ENCODE measurements at regions not wholly inside any gene's neighbourhood (a gene's known extent, or its start where the extent isn't known, plus 50 kb on each side); places are given as distances from the start of the nearest gene placed in this dataset.

DNA sequence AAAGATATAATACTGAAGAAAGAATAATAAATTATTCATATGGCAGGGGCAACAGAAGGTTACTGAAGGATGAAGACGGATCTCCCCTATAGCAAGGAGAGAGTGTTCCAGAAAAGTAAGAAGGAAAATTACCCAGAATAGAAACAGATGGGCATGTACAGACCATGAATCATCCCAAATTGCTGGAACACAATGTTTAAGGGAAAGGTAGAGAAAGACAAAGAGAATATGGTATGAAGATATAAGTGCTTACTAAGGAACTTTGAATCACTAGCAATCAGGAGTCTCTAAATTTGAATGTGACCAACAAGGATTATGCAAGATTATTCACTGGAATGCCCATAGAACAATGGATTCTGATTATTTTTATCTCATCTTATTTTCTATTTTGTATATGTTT, 375.4 kb downstream of the COL11A1 start:
- TF ChIP-seq, protein P1, sequence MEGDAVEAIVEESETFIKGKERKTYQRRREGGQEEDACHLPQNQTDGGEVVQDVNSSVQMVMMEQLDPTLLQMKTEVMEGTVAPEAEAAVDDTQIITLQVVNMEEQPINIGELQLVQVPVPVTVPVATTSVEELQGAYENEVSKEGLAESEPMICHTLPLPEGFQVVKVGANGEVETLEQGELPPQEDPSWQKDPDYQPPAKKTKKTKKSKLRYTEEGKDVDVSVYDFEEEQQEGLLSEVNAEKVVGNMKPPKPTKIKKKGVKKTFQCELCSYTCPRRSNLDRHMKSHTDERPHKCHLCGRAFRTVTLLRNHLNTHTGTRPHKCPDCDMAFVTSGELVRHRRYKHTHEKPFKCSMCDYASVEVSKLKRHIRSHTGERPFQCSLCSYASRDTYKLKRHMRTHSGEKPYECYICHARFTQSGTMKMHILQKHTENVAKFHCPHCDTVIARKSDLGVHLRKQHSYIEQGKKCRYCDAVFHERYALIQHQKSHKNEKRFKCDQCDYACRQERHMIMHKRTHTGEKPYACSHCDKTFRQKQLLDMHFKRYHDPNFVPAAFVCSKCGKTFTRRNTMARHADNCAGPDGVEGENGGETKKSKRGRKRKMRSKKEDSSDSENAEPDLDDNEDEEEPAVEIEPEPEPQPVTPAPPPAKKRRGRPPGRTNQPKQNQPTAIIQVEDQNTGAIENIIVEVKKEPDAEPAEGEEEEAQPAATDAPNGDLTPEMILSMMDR (conservative IDR thresholded peaks at IDR 0.05) = no peak
- CTCF ChIA-PET = no interaction called here
- no peaks in the 10 kb centered on the region for H3K4me1 ChIP-seq (replicated peaks; ENCODE audit: insufficient read depth)

DNA sequence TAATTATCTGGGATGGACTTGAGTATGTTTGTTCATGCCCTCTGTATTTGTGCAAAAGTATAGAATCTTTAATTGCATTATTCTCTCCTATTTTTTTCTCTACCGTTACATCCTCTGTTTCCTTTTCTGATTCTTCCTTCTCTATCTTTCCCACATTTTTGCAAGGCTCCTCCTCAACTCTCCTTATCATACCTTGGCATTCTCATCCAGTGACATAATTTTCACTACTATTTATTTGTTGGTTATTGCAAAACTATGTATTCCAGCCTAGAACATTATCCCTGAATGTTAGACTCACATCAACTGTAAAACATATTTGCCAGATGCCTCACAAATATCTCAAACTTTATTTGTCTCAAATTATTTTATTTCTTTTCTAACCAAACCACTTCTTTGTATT, 381.9 kb downstream of the COL11A1 start:
- ChIA-PET POLR2A (ENCODE audit: unreplicated experiment) (no interaction called here), CTCF (no interaction called here)
- no peaks in the 10 kb centered on the region for H3K79me2 ChIP-seq (ENCODE audit: low read depth)

More for the DNA sequence above, 375.4 kb downstream of the COL11A1 start:
- H3K79me2 ChIP-seq (ENCODE audit: low read depth) = no peaks in the 10 kb centered on the region
- no peaks in the 10 kb centered on the region for H3K9me3 ChIP-seq (ENCODE audit: insufficient read depth, low read depth)
- intact Hi-C loops (cut with micrococcal nuclease; ENCODE audit: unreplicated experiment) = no loop called here
- 0 out of 2 replicates have a peak, but pooled peaks cover 6% of the 10 kb centered on the region for H3K9me2 ChIP-seq (ENCODE audit: insufficient read depth)
- no peak for DNase-seq
- no peaks in the 10 kb centered on the region for H3K27me3 ChIP-seq (ENCODE audit: insufficient read depth, low read depth)
- POLR2A ChIA-PET (ENCODE audit: unreplicated experiment) = no interaction called here
- H3F3A ChIP-seq (ENCODE audit: insufficient read depth, low read depth) = no peaks in the 10 kb centered on the region
- H4K20me1 ChIP-seq (ENCODE audit: insufficient read depth) = no peaks in the 10 kb centered on the region
- no peak overlapping the region for H3K27ac ChIP-seq
- no peak overlapping the region for H3K4me2 ChIP-seq
- H3K36me3 ChIP-seq (ENCODE audit: low read depth) = no peaks in the 10 kb centered on the region
- no TSS peak for BruUV-seq (replicated peaks)
- no peak overlapping the region for H2AFZ ChIP-seq
- H3K4me3 ChIP-seq = no peak overlapping the region

DNA sequence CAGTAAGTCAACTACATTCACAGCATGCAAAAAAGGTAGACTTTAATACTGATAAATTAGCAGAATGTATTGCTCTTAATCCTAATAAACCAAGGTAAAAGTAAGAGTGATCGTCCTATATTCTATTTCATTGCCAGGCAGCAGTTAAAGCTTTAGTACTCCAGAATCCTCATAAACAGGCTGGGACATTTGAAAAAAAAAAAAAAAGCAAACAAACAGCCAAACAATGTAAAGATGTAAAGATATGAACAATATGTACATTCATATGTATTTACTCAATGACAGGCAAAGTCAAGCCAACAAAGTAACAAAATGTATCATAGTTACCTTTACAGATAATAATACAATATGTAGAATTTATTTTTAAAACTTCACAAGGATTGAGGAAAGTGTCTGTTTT, 383.6 kb downstream of the COL11A1 start:
- intact Hi-C loops (cut with micrococcal nuclease; ENCODE audit: unreplicated experiment) = no loop called here
- POLR2A ChIA-PET (ENCODE audit: unreplicated experiment) = no interaction called here

More for the DNA sequence above, 381.9 kb downstream of the COL11A1 start:
- Histone ChIP-seq H3F3A (ENCODE audit: insufficient read depth, low read depth) (no peaks in the 10 kb centered on the region), H2AFZ (no peak overlapping the region), H3K9me3 (ENCODE audit: insufficient read depth, low read depth) (no peaks in the 10 kb centered on the region), H3K36me3 (ENCODE audit: low read depth) (no peaks in the 10 kb centered on the region), H3K4me2 (no peak overlapping the region), H4K20me1 (ENCODE audit: insufficient read depth) (no peaks in the 10 kb centered on the region), H3K9me2 (ENCODE audit: insufficient read depth) (0 out of 2 replicates have a peak, but pooled peaks cover 6% of the 10 kb centered on the region), H3K4me3 (no peak overlapping the region), H3K27ac (no peak overlapping the region), H3K4me1 (replicated peaks; ENCODE audit: insufficient read depth) (no peaks in the 10 kb centered on the region), H3K27me3 (ENCODE audit: insufficient read depth, low read depth) (no peaks in the 10 kb centered on the region)
- intact Hi-C loops (cut with micrococcal nuclease; ENCODE audit: unreplicated experiment) = no loop called here
- no TSS peak for BruUV-seq (replicated peaks)
- no peak for DNase-seq
- TF ChIP-seq, protein P1 (conservative IDR thresholded peaks at IDR 0.05) = no peak
- no peak for TF ChIP-seq EZH2 (IDR thresholded peaks at IDR 0.05; ENCODE audit: low read depth)

More for the DNA sequence above, 383.6 kb downstream of the COL11A1 start:
- H4K20me1 ChIP-seq (ENCODE audit: insufficient read depth) = no peaks in the 10 kb centered on the region
- no peak overlapping the region for H3K4me3 ChIP-seq
- H3K36me3 ChIP-seq (ENCODE audit: low read depth) = no peaks in the 10 kb centered on the region
- CTCF ChIA-PET = no interaction called here
- 0 out of 2 replicates have a peak, but pooled peaks cover 6% of the 10 kb centered on the region for H3K9me2 ChIP-seq (ENCODE audit: insufficient read depth)
- TF ChIP-seq, protein P1 (conservative IDR thresholded peaks at IDR 0.05) = no peak
- no peak for TF ChIP-seq EZH2 (IDR thresholded peaks at IDR 0.05; ENCODE audit: low read depth)
- no TSS peak for BruUV-seq (replicated peaks)
- no peaks in the 10 kb centered on the region for H3K4me1 ChIP-seq (replicated peaks; ENCODE audit: insufficient read depth)
- H3K27me3 ChIP-seq (ENCODE audit: insufficient read depth, low read depth) = no peaks in the 10 kb centered on the region
- no peaks in the 10 kb centered on the region for H3K79me2 ChIP-seq (ENCODE audit: low read depth)
- DNase-seq = no peak
- no peak overlapping the region for H3K27ac ChIP-seq
- H3K9me3 ChIP-seq (ENCODE audit: insufficient read depth, low read depth) = no peaks in the 10 kb centered on the region
- H2AFZ ChIP-seq = no peak overlapping the region
- H3K4me2 ChIP-seq = no peak overlapping the region
- no peaks in the 10 kb centered on the region for H3F3A ChIP-seq (ENCODE audit: insufficient read depth, low read depth)

Measured in PC-9 (cell line).